ENCODE measurements at regions not wholly inside any gene's neighbourhood (a gene's known extent, or its start where the extent isn't known, plus 50 kb on each side); places are given as distances from the start of the nearest gene placed in this dataset.

DNA sequence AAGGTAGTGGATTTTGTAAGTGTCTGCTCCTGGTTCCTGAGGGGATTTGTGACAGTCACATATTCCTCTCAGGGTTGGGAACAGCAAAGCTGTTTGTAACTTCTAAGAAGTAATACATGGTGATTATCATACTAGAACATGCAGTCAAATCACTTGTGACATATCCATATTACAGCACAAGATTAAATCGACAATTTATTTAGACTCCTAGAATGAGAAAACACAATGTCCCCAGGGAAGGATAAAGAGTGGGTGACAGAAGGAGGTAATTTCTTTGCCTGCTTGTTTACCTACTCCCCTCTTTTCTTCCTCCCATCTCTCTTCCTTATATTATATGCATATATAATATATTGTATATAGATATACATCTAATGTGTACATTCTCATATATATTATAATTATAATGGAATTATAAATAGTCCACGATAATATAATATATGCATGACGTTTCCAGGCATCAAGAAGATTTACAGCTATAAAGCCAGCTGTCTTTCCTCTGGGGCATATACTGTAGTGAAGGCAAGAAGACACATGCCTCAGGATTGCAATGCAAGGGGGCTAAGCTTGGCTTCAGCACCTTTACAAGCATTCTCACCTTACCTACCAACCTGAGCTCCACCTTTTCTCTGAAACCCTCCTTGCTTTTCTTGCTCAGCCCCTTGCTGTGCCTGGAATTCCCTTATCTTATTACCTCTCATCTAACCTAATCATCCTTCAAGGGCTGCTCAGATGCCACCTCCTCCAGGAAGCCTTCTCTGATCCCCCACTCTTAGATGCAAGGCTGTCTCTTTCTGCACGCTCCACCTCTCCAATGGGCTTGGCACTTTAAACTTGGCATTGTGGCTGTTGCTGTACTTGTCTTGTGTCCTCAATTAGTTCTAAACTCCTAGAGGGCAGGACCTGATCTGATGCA, 73.1 kb upstream of the PIAS1 start:
- no peaks in the 10 kb centered on the region for H3K27me3 ChIP-seq (ENCODE audit: control insufficient read depth in 1 of 2, insufficient read depth in 2 of 2, low read length in 2 of 2)
- H3K9ac ChIP-seq (ENCODE audit: low read depth in 1 of 2, low read length in 2 of 2), result no peak overlapping the region
- no peaks in the 10 kb centered on the region for H3K4me1 ChIP-seq (ENCODE audit: control insufficient read depth in 1 of 2, insufficient read depth in 2 of 2, low read length in 2 of 2)
- H3K27ac ChIP-seq (ENCODE audit: low read depth, low read length), result no peak overlapping the region
- H3K9me3 ChIP-seq (ENCODE audit: control insufficient read depth in 1 of 2, low read length in 2 of 2), result no peaks in the 10 kb centered on the region
- H3K36me3 ChIP-seq (ENCODE audit: control insufficient read depth in 1 of 2, insufficient read depth in 2 of 2, low read length in 2 of 2), result no peaks in the 10 kb centered on the region
- no peak overlapping the region for H3K4me3 ChIP-seq (ENCODE audit: low read depth in 1 of 2, low read length in 2 of 2)

GRCh38 chr15:67981848-67982247, 72.3 kb upstream of the PIAS1 start:
- Histone ChIP-seq H3K27me3 (ENCODE audit: control insufficient read depth in 1 of 2, insufficient read depth in 2 of 2, low read length in 2 of 2) (no peaks in the 10 kb centered on the region), H3K27ac (ENCODE audit: low read depth, low read length) (no peak overlapping the region), H3K9me3 (ENCODE audit: control insufficient read depth in 1 of 2, low read length in 2 of 2) (no peaks in the 10 kb centered on the region), H3K36me3 (ENCODE audit: control insufficient read depth in 1 of 2, insufficient read depth in 2 of 2, low read length in 2 of 2) (no peaks in the 10 kb centered on the region), H3K4me3 (ENCODE audit: low read depth in 1 of 2, low read length in 2 of 2) (no peak overlapping the region), H3K4me1 (ENCODE audit: control insufficient read depth in 1 of 2, insufficient read depth in 2 of 2, low read length in 2 of 2) (no peaks in the 10 kb centered on the region), H3K9ac (ENCODE audit: low read depth in 1 of 2, low read length in 2 of 2) (no peak overlapping the region)

GRCh38 chr15:67991706-67992105, 62.4 kb upstream of the PIAS1 start:
- Histone ChIP-seq H3K9me3 (ENCODE audit: control insufficient read depth in 1 of 2, low read length in 2 of 2) (no peaks in the 10 kb centered on the region), H3K27ac (ENCODE audit: low read depth, low read length) (no peak overlapping the region), H3K4me1 (ENCODE audit: control insufficient read depth in 1 of 2, insufficient read depth in 2 of 2, low read length in 2 of 2) (peaks cover 0 to 8% of the 10 kb centered on the region in 2 donors), H3K4me3 (ENCODE audit: low read depth in 1 of 2, low read length in 2 of 2) (no peak overlapping the region), H3K27me3 (ENCODE audit: control insufficient read depth in 1 of 2, insufficient read depth in 2 of 2, low read length in 2 of 2) (no peaks in the 10 kb centered on the region), H3K36me3 (ENCODE audit: control insufficient read depth in 1 of 2, insufficient read depth in 2 of 2, low read length in 2 of 2) (no peaks in the 10 kb centered on the region), H3K9ac (ENCODE audit: low read depth in 1 of 2, low read length in 2 of 2) (no peak overlapping the region)

- Histone ChIP-seq H3K36me3 (ENCODE audit: control insufficient read depth in 1 of 2, insufficient read depth in 2 of 2, low read length in 2 of 2) (no peaks in the 10 kb centered on the region), H3K9ac (ENCODE audit: low read depth in 1 of 2, low read length in 2 of 2) (no peak overlapping the region), H3K4me1 (ENCODE audit: control insufficient read depth in 1 of 2, insufficient read depth in 2 of 2, low read length in 2 of 2) (peaks cover 2 to 8% of the 10 kb centered on the region in 2 donors), H3K4me3 (ENCODE audit: low read depth in 1 of 2, low read length in 2 of 2) (no peak overlapping the region), H3K27me3 (ENCODE audit: control insufficient read depth in 1 of 2, insufficient read depth in 2 of 2, low read length in 2 of 2) (no peaks in the 10 kb centered on the region), H3K27ac (ENCODE audit: low read depth, low read length) (no peak overlapping the region), H3K9me3 (ENCODE audit: control insufficient read depth in 1 of 2, low read length in 2 of 2) (no peaks in the 10 kb centered on the region)
These were observed 61.7 kb upstream of the PIAS1 start for GRCh38 chr15:67992411-67992810.

- H3K9ac ChIP-seq (ENCODE audit: low read depth in 1 of 2, low read length in 2 of 2), result no peak overlapping the region
- peaks cover 7 to 12% of the 10 kb centered on the region in 2 donors for H3K4me1 ChIP-seq (ENCODE audit: control insufficient read depth in 1 of 2, insufficient read depth in 2 of 2, low read length in 2 of 2)
- no peak overlapping the region for H3K4me3 ChIP-seq (ENCODE audit: low read depth in 1 of 2, low read length in 2 of 2)
- no peaks in the 10 kb centered on the region for H3K36me3 ChIP-seq (ENCODE audit: control insufficient read depth in 1 of 2, insufficient read depth in 2 of 2, low read length in 2 of 2)
- no peaks in the 10 kb centered on the region for H3K9me3 ChIP-seq (ENCODE audit: control insufficient read depth in 1 of 2, low read length in 2 of 2)
- H3K27me3 ChIP-seq (ENCODE audit: control insufficient read depth in 1 of 2, insufficient read depth in 2 of 2, low read length in 2 of 2), result no peaks in the 10 kb centered on the region
- no peak overlapping the region for H3K27ac ChIP-seq (ENCODE audit: low read depth, low read length)
These were observed 61.3 kb upstream of the PIAS1 start for GRCh38 chr15:67992834-67993233.

- Histone ChIP-seq H3K27me3 (ENCODE audit: control insufficient read depth in 1 of 2, insufficient read depth in 2 of 2, low read length in 2 of 2) (no peaks in the 10 kb centered on the region), H3K4me1 (ENCODE audit: control insufficient read depth in 1 of 2, insufficient read depth in 2 of 2, low read length in 2 of 2) (peaks cover 12 to 22% of the 10 kb centered on the region in 2 donors), H3K9me3 (ENCODE audit: control insufficient read depth in 1 of 2, low read length in 2 of 2) (no peaks in the 10 kb centered on the region), H3K36me3 (ENCODE audit: control insufficient read depth in 1 of 2, insufficient read depth in 2 of 2, low read length in 2 of 2) (no peaks in the 10 kb centered on the region), H3K27ac (ENCODE audit: low read depth, low read length) (no peak overlapping the region), H3K9ac (ENCODE audit: low read depth in 1 of 2, low read length in 2 of 2) (no peak overlapping the region), H3K4me3 (ENCODE audit: low read depth in 1 of 2, low read length in 2 of 2) (no peak overlapping the region)
These were observed 56.1 kb upstream of the PIAS1 start for GRCh38 chr15:67997996-67998395.

DNA sequence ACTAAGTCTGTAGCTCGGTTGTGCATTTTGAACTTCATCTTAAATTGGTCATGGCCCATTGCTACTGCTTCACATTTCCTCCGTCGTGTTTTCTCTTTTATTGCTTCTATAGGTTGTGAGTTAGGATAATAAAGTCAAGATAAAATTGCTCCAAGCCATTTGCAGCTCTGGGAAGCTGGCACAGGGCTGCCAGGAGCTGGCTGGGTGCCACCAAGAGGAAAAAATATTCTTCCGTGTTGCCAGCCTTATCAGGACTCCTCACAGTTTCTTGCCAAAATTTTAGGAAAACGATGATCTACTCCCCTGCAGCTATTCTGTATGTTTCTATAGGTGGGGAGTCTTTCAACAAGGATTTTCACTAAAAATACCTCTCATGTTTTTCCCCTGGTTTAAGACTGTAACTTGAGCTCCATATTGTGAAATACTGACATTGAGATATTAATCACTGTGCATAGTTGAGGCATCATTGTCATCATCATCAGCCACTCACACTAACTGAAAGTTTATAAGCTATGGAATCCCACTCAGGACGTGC, 55.4 kb upstream of the PIAS1 start:
- no peaks in the 10 kb centered on the region for H3K9me3 ChIP-seq (ENCODE audit: control insufficient read depth in 1 of 2, low read length in 2 of 2)
- H3K4me3 ChIP-seq (ENCODE audit: low read depth in 1 of 2, low read length in 2 of 2), result no peak overlapping the region
- H3K9ac ChIP-seq (ENCODE audit: low read depth in 1 of 2, low read length in 2 of 2), result no peak overlapping the region
- H3K36me3 ChIP-seq (ENCODE audit: control insufficient read depth in 1 of 2, insufficient read depth in 2 of 2, low read length in 2 of 2), result no peaks in the 10 kb centered on the region
- no peak overlapping the region for H3K27ac ChIP-seq (ENCODE audit: low read depth, low read length)
- H3K27me3 ChIP-seq (ENCODE audit: control insufficient read depth in 1 of 2, insufficient read depth in 2 of 2, low read length in 2 of 2), result no peaks in the 10 kb centered on the region
- peaks cover 12 to 21% of the 10 kb centered on the region in 2 donors for H3K4me1 ChIP-seq (ENCODE audit: control insufficient read depth in 1 of 2, insufficient read depth in 2 of 2, low read length in 2 of 2)

DNA sequence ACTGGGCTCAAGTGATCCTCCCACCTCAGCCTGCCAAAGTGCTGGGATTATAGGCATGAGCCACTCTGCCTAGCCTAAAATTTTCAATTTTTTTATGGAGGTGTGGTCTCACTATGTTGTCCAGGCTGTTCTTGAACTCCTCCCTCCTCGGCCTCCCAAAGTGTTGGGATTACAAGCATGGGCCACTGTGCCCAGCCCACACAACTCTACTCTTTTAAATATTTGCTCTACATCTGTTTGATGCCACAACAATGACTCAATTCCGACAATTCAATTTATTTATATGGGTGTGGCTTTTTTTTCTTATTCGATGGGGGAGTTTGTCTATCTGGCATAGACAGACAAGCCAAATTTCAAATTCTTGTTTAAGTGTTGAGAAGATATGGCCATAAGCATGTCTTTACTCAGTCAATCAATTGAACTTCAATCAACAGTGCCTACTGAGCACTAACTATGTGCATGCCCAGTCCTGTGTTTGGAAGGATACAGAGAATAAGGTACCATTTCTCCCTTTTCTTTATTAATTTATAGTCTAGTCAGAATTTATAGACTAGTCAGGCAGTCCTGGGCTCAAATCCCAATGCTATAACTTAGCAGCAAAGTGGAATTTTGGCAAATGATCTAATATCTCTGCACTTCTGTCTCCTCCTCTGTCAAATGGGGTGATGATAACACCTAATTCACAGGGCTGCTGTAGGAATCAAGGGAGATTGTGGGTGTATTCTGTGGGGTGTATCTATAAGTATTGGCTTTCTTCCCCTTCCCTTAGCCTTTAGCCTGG, 54.6 kb upstream of the PIAS1 start:
- H3K27ac ChIP-seq (ENCODE audit: low read depth, low read length), result no peak overlapping the region
- H3K27me3 ChIP-seq (ENCODE audit: control insufficient read depth in 1 of 2, insufficient read depth in 2 of 2, low read length in 2 of 2), result no peaks in the 10 kb centered on the region
- H3K4me1 ChIP-seq (ENCODE audit: control insufficient read depth in 1 of 2, insufficient read depth in 2 of 2, low read length in 2 of 2), result peaks cover 12 to 21% of the 10 kb centered on the region in 2 donors
- no peak overlapping the region for H3K9ac ChIP-seq (ENCODE audit: low read depth in 1 of 2, low read length in 2 of 2)
- no peak overlapping the region for H3K4me3 ChIP-seq (ENCODE audit: low read depth in 1 of 2, low read length in 2 of 2)
- no peaks in the 10 kb centered on the region for H3K9me3 ChIP-seq (ENCODE audit: control insufficient read depth in 1 of 2, low read length in 2 of 2)
- H3K36me3 ChIP-seq (ENCODE audit: control insufficient read depth in 1 of 2, insufficient read depth in 2 of 2, low read length in 2 of 2), result no peaks in the 10 kb centered on the region

- Histone ChIP-seq H3K36me3 (ENCODE audit: control insufficient read depth in 1 of 2, insufficient read depth in 2 of 2, low read length in 2 of 2) (no peaks in the 10 kb centered on the region), H3K4me1 (ENCODE audit: control insufficient read depth in 1 of 2, insufficient read depth in 2 of 2, low read length in 2 of 2) (peaks cover 12 to 21% of the 10 kb centered on the region in 2 donors), H3K27me3 (ENCODE audit: control insufficient read depth in 1 of 2, insufficient read depth in 2 of 2, low read length in 2 of 2) (no peaks in the 10 kb centered on the region), H3K4me3 (ENCODE audit: low read depth in 1 of 2, low read length in 2 of 2) (no peak overlapping the region), H3K9ac (ENCODE audit: low read depth in 1 of 2, low read length in 2 of 2) (no peak overlapping the region), H3K9me3 (ENCODE audit: control insufficient read depth in 1 of 2, low read length in 2 of 2) (no peaks in the 10 kb centered on the region), H3K27ac (ENCODE audit: low read depth, low read length) (no peak overlapping the region)
These were observed 53.4 kb upstream of the PIAS1 start for GRCh38 chr15:68000754-68001153.

DNA sequence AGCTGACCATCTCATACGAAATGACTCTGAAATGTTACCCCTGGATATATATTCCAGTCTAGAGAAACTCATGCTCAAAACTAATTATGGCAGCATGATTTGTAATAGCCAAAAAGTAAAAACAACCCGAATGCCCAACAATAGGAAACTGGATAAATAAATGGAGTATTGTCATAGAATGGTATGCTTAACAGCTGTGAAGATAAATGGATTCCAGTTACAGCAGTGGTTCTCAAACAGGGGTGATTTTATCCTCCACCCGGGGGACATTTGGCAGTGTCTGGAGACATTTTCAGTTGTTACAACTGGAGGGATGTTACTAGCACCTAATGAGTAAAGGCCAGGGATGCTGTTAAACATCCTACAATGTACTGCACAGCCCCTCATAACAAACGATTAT, 52.3 kb upstream of the PIAS1 start:
- H3K4me3 ChIP-seq (ENCODE audit: low read depth in 1 of 2, low read length in 2 of 2), result no peak overlapping the region
- no peaks in the 10 kb centered on the region for H3K9me3 ChIP-seq (ENCODE audit: control insufficient read depth in 1 of 2, low read length in 2 of 2)
- no peaks in the 10 kb centered on the region for H3K27me3 ChIP-seq (ENCODE audit: control insufficient read depth in 1 of 2, insufficient read depth in 2 of 2, low read length in 2 of 2)
- no peak overlapping the region for H3K9ac ChIP-seq (ENCODE audit: low read depth in 1 of 2, low read length in 2 of 2)
- peaks cover 12 to 18% of the 10 kb centered on the region in 2 donors for H3K4me1 ChIP-seq (ENCODE audit: control insufficient read depth in 1 of 2, insufficient read depth in 2 of 2, low read length in 2 of 2)
- H3K27ac ChIP-seq (ENCODE audit: low read depth, low read length), result no peak overlapping the region
- no peaks in the 10 kb centered on the region for H3K36me3 ChIP-seq (ENCODE audit: control insufficient read depth in 1 of 2, insufficient read depth in 2 of 2, low read length in 2 of 2)

All from duodenal mucosa (tissue), 2 donors.